Keratinocyte (primary cell): ENCODE measurements at regions not wholly inside any gene's neighbourhood (a gene's known extent, or its start where the extent isn't known, plus 50 kb on each side); places are given as distances from the start of the nearest gene placed in this dataset.

Experiments
- CTCF ChIP-seq, 3 experiments: IDR thresholded peaks in 1 of 3; conservative IDR thresholded peaks in 1 of 3; optimal IDR thresholded peaks in 1 of 3; 2 replicates in 2 of 3; 3 replicates in 1 of 3; pipeline versions ENCODE3 to v1.5.1; 2011; ENCODE audit warnings: low read length in 3 of 3, mild to moderate bottlenecking in 3 of 3, moderate library complexity in 2 of 3, control low read depth in 1 of 3, inconsistent platforms in 1 of 3; ENCODE audit not compliant: insufficient read depth in 2 of 3; ENCODE audit errors: extremely low read depth in 1 of 3
- EZH2 ChIP-seq: IDR thresholded peaks from one replicate; pipeline ENCODE4 v1.6.1; 2012; ENCODE audit warnings: inconsistent platforms, mild to moderate bottlenecking, low read length, moderate library complexity

DNA sequence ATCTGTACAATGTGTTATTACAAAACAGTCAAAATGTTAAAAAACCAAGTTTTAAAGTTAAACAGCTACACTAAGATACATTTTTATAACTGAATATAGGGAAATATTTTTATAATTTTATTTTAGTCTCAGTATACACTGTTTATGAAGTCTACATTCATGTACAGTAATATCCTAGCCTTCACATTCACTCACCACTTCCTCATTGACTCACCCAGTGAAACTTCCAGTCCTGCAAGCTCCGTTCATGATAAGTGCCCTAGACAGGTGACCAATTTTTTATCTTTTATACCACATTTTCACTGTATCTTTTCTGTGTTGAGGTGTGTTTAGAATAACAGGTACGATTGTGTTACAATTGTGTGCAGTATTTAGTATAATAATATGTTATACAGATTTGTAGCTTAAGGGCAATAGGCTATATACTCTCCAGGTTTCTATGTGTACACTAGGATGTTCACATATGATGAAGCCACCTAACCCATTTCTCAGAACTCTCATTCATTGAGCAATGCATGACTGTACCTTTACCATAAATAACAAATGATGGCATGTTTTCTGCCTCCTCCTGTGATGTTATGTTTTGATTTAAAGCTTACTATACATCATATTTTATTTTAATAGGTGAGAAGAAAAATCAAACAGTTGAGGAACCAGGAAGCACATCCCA is 388.4 kb upstream of the NDN start:
- TF ChIP-seq CTCF (optimal IDR thresholded peaks at IDR 0.05 in 1 of 3, IDR thresholded peaks at IDR 0.05 in 1 of 3, conservative IDR thresholded peaks at IDR 0.05 in 1 of 3; ENCODE audit: extremely low read depth in 1 of 3, insufficient read depth in 2 of 3, low read length in 3 of 3) (no peak), EZH2 (no peak)
